ENCODE measurements at regions not wholly inside any gene's neighbourhood (a gene's known extent, or its start where the extent isn't known, plus 50 kb on each side); places are given as distances from the start of the nearest gene placed in this dataset.

GRCh38 chr11:24437123-24437522 is 59.7 kb upstream of the LUZP2 start:
- TF ChIP-seq CTCF (IDR thresholded peaks at IDR 0.05; ENCODE audit: low read depth, low read length) = peak; percentile 30; the same call in 1 of the 2 replicates
- no peak for TF ChIP-seq EZH2phosphoT487 (IDR thresholded peaks at IDR 0.05; ENCODE audit: low read depth)
